ENCODE measurements at regions not wholly inside any gene's neighbourhood (a gene's known extent, or its start where the extent isn't known, plus 50 kb on each side); places are given as distances from the start of the nearest gene placed in this dataset.
"Not testable (repeated sequence)": the region's sequence is repeated elsewhere in the genome, so short reads cannot be mapped to it uniquely, and the experiment has no call there.

- DNase-seq (ENCODE audit: low spot score) (no peak), ATAC-seq (ENCODE audit: low FRiP score) (no peak)
- TF ChIP-seq CTCF (IDR thresholded peaks at IDR 0.05) = no peak
Measured at GRCh38 chr2:35963824-35964223, 391.8 kb upstream of the CRIM1 start.

GRCh38 chr2:35963357-35963756 is 392.2 kb upstream of the CRIM1 start:
- DNase-seq (ENCODE audit: low spot score) (no peak), ATAC-seq (ENCODE audit: low FRiP score) (no peak)
- TF ChIP-seq CTCF (IDR thresholded peaks at IDR 0.05) = no peak

- DNase-seq (ENCODE audit: low spot score) = no peak
- TF ChIP-seq CTCF (IDR thresholded peaks at IDR 0.05) = no peak
- ATAC-seq (ENCODE audit: low FRiP score) = no peak
Measured at GRCh38 chr2:35962585-35963146, 392.9 kb upstream of the CRIM1 start.

- no peak for ATAC-seq (ENCODE audit: low FRiP score)
- TF ChIP-seq CTCF (IDR thresholded peaks at IDR 0.05) = no peak
Measured at GRCh38 chr2:35960596-35960995, 395.0 kb upstream of the CRIM1 start.

GRCh38 chr2:35957053-35957452 is 398.5 kb upstream of the CRIM1 start:
- ATAC-seq (ENCODE audit: low FRiP score); DNase-seq (ENCODE audit: low spot score): not testable (repeated sequence)

More at GRCh38 chr2:35960596-35960995, 395.0 kb upstream of the CRIM1 start:
- DNase-seq (ENCODE audit: low spot score) = no peak

- ATAC-seq (ENCODE audit: low FRiP score) = no peak
- TF ChIP-seq CTCF (IDR thresholded peaks at IDR 0.05) = no peak
- no peak for DNase-seq (ENCODE audit: low spot score)
Measured at GRCh38 chr2:35946478-35946877, 409.1 kb upstream of the CRIM1 start.

- ATAC-seq (ENCODE audit: low FRiP score) = no peak
- no peak for TF ChIP-seq CTCF (IDR thresholded peaks at IDR 0.05)
- DNase-seq (ENCODE audit: low spot score) = no peak
Measured at GRCh38 chr2:35938838-35939237, 416.7 kb upstream of the CRIM1 start.

- no peak for DNase-seq (ENCODE audit: low spot score)
- ATAC-seq (ENCODE audit: low FRiP score) = no peak
- no peak for TF ChIP-seq CTCF (IDR thresholded peaks at IDR 0.05)
Measured at GRCh38 chr2:35933031-35933430, 422.5 kb upstream of the CRIM1 start.

Data from omental fat pad (tissue), 3 donors.